Endothelial cell (in vitro differentiated cells): ENCODE measurements at regions not wholly inside any gene's neighbourhood (a gene's known extent, or its start where the extent isn't known, plus 50 kb on each side); places are given as distances from the start of the nearest gene placed in this dataset.

Experiments used
- DNase-seq: peaks from one replicate; pipeline ENCODE4 v3.0.0; 2021; ENCODE audit warnings: low spot score
- H3K27ac Mint-ChIP-seq: one replicate; pipeline ENCODE4 v1.8.0; 2021; ENCODE audit warnings: mixed read lengths, inconsistent platforms; ENCODE audit not compliant: unreplicated experiment
- H3K27me3 Mint-ChIP-seq: one replicate; pipeline ENCODE4 v1.8.0; 2021; ENCODE audit warnings: mild to moderate bottlenecking, moderate library complexity, mixed read lengths, inconsistent platforms; ENCODE audit not compliant: unreplicated experiment
- H3K36me3 Mint-ChIP-seq: one replicate; pipeline ENCODE4 v1.8.0; 2021; ENCODE audit warnings: mild to moderate bottlenecking, low read depth, mixed read lengths, inconsistent platforms; ENCODE audit not compliant: unreplicated experiment
- H3K4me1 Mint-ChIP-seq: one replicate; pipeline ENCODE4 v1.8.0; 2021; ENCODE audit warnings: mild to moderate bottlenecking, mixed read lengths, inconsistent platforms; ENCODE audit not compliant: unreplicated experiment
- H3K4me3 Mint-ChIP-seq: one replicate; pipeline ENCODE4 v1.8.0; 2021; ENCODE audit warnings: mild to moderate bottlenecking, mixed read lengths, inconsistent platforms; ENCODE audit not compliant: unreplicated experiment
- H3K9me3 Mint-ChIP-seq: one replicate; pipeline ENCODE4 v1.8.0; 2021; ENCODE audit warnings: mixed read lengths, inconsistent platforms; ENCODE audit not compliant: unreplicated experiment
- CTCF ChIP-seq: fragments of 200-600 bp; sonication (generic); IDR thresholded peaks from one replicate; pipeline ENCODE4 v1.5.0; 2021; ENCODE audit warnings: antibody characterized with exemption; ENCODE audit not compliant: unreplicated experiment

GRCh38 chr18:73279498-73279897, 411.7 kb upstream of the NETO1 start:
- no peak overlapping the region for H3K4me3 Mint-ChIP-seq
- H3K4me1 Mint-ChIP-seq, result no peaks in the 10 kb centered on the region
- TF ChIP-seq CTCF, result no peak
- no peaks in the 10 kb centered on the region for H3K36me3 Mint-ChIP-seq
- no peaks in the 10 kb centered on the region for H3K27me3 Mint-ChIP-seq
- no peak for DNase-seq
- no peak overlapping the region for H3K27ac Mint-ChIP-seq
- no peaks in the 10 kb centered on the region for H3K9me3 Mint-ChIP-seq

GRCh38 chr18:73274812-73275621, 407.2 kb upstream of the NETO1 start:
- H3K4me3 Mint-ChIP-seq, result no peak overlapping the region
- no peak for TF ChIP-seq CTCF
- H3K36me3 Mint-ChIP-seq, result no peaks in the 10 kb centered on the region
- no peak for DNase-seq
- no peaks in the 10 kb centered on the region for H3K27me3 Mint-ChIP-seq
- no peaks in the 10 kb centered on the region for H3K4me1 Mint-ChIP-seq
- H3K9me3 Mint-ChIP-seq, result no peaks in the 10 kb centered on the region
- H3K27ac Mint-ChIP-seq, result no peak overlapping the region

GRCh38 chr18:73270920-73271634, 403.3 kb upstream of the NETO1 start:
- no peak overlapping the region for H3K27ac Mint-ChIP-seq
- no peaks in the 10 kb centered on the region for H3K36me3 Mint-ChIP-seq
- no peaks in the 10 kb centered on the region for H3K9me3 Mint-ChIP-seq
- H3K27me3 Mint-ChIP-seq, result no peaks in the 10 kb centered on the region
- H3K4me1 Mint-ChIP-seq, result no peaks in the 10 kb centered on the region
- DNase-seq, result no peak
- no peak for TF ChIP-seq CTCF
- no peak overlapping the region for H3K4me3 Mint-ChIP-seq

GRCh38 chr18:73264562-73264921, 396.8 kb upstream of the NETO1 start:
- H3K4me3 Mint-ChIP-seq, result no peak overlapping the region
- H3K27me3 Mint-ChIP-seq, result no peaks in the 10 kb centered on the region
- H3K27ac Mint-ChIP-seq, result no peak overlapping the region
- TF ChIP-seq CTCF, result no peak
- no peaks in the 10 kb centered on the region for H3K4me1 Mint-ChIP-seq
- no peaks in the 10 kb centered on the region for H3K9me3 Mint-ChIP-seq
- DNase-seq, result no peak
- H3K36me3 Mint-ChIP-seq, result no peaks in the 10 kb centered on the region

- H3K4me1 Mint-ChIP-seq, result no peaks in the 10 kb centered on the region
- H3K4me3 Mint-ChIP-seq, result no peak overlapping the region
- H3K36me3 Mint-ChIP-seq, result no peaks in the 10 kb centered on the region
- no peaks in the 10 kb centered on the region for H3K9me3 Mint-ChIP-seq
- no peak for TF ChIP-seq CTCF
- DNase-seq, result no peak
- H3K27ac Mint-ChIP-seq, result no peak overlapping the region
- H3K27me3 Mint-ChIP-seq, result no peaks in the 10 kb centered on the region
Measured at GRCh38 chr18:73261923-73262322, 394.1 kb upstream of the NETO1 start.
